Germinal center (tissue), 1 donor: ENCODE measurements at regions not wholly inside any gene's neighbourhood (a gene's known extent, or its start where the extent isn't known, plus 50 kb on each side); places are given as distances from the start of the nearest gene placed in this dataset.

ENCODE experiments used
- DNase-seq: peaks from one replicate; pipeline ENCODE4 v3.0.0; 2012; ENCODE audit warnings: mixed read lengths, low spot score

GRCh38 chr2:2926009-2926857 is 451.4 kb downstream of the EIPR1 start:
- DNase-seq = no peak

GRCh38 chr2:2922156-2922555 is 455.5 kb downstream of the EIPR1 start:
- no peak for DNase-seq

DNA sequence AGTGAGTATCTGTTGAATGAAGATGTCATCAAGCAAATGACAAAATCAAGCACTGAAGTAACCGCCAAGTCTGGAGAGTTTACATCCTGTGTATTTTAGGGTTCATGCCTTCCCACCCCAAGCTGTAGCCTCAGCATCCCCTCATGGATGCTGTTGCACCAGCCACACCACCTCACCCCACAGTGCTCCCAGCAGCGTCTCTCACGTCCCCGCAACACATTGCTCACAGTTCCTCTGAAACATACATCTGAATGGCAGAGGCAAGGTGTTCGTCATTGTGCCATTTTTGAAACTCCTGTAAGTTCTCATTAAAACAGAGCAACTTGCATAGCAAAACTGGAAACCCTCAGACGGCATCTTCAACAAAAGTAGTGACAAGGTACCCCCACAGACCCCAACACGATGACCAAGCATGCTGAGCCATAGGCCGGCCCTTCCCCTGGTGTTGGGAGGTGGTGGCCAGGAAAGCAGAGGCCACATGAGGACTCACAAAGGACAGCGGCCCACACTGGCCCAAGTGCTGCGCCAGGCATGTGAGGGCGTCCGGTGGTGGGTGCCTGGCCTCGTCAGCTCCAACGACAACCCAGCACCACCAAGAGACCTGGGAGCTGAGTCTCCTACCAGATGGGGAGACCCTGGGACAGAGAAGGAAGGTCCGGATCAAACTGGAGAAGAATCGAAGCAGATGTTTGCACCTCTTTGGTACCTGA is 456.5 kb downstream of the EIPR1 start:
- no peak for DNase-seq

GRCh38 chr2:2919574-2920365 is 457.8 kb downstream of the EIPR1 start:
- no peak for DNase-seq

- DNase-seq = no peak
Observed at GRCh38 chr2:2919026-2919425, 458.6 kb downstream of the EIPR1 start.

GRCh38 chr2:2916621-2917020 is 461.0 kb downstream of the EIPR1 start:
- DNase-seq = no peak

GRCh38 chr2:2914252-2914651 is 463.4 kb downstream of the EIPR1 start:
- no peak for DNase-seq

GRCh38 chr2:2913601-2914120 is 464.0 kb downstream of the EIPR1 start:
- no peak for DNase-seq

GRCh38 chr2:2912731-2913130 is 464.9 kb downstream of the EIPR1 start:
- DNase-seq = no peak

GRCh38 chr2:2912293-2912692 is 465.3 kb downstream of the EIPR1 start:
- no peak for DNase-seq

DNA sequence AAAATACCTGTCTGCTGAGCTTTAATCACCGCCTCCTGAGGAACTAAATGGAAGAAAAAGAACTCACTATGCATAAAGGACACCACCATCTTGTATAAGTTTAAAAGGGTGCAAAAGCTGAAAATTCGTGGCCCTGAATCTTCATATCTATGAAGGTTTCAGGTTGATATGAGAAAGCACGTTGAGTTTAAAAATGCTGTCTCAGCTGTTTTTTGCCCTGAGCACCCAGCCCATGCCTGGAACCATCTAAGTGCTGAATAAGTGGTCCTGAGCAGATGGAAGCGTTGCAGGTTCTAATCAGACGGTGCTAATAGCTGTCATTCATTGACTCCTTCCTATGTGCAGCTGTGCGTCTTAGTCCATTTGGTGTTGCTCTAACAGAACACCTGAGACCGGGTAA is 467.4 kb downstream of the EIPR1 start:
- no peak for DNase-seq

- DNase-seq = no peak
Observed at GRCh38 chr2:2909086-2910035, 468.3 kb downstream of the EIPR1 start.

- no peak for DNase-seq
Observed at GRCh38 chr2:2906091-2906490, 471.5 kb downstream of the EIPR1 start.

GRCh38 chr2:2904721-2905350 is 472.8 kb downstream of the EIPR1 start:
- no peak for DNase-seq

DNA sequence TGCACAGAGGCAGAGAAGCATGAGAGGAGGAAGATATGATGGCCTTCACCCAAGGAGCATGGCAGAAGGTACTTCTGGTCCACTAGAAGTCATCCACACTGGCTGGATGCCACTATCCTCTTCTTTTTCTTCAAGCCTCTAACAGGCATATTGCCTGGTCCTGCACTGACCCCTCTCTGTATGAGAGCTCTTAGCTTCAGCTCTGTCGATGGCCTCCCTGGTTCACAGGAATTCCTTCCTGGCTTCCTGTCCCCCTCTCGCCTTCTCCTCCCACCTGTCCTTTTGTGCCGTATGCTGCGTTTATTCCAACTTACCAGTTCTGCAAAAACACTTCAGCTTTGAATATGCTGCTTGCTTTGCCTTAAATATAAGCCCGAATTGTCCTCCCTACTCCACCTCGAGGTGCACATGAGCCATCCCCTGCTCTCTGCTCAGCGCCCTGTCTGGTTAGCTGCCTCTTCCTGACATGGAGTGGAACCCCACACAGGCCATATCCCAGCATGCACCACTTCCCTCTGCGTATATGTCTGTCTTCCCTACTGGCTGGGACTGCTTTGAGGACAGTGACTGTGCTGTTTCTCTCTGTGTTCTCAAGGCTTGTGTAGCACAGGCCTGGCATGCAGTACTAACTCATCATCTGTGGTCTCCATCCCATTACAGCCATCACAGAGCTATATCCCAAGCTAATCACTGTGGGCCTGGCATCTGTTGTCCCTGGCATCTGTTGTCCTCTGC is 474.9 kb downstream of the EIPR1 start:
- DNase-seq = no peak

DNA sequence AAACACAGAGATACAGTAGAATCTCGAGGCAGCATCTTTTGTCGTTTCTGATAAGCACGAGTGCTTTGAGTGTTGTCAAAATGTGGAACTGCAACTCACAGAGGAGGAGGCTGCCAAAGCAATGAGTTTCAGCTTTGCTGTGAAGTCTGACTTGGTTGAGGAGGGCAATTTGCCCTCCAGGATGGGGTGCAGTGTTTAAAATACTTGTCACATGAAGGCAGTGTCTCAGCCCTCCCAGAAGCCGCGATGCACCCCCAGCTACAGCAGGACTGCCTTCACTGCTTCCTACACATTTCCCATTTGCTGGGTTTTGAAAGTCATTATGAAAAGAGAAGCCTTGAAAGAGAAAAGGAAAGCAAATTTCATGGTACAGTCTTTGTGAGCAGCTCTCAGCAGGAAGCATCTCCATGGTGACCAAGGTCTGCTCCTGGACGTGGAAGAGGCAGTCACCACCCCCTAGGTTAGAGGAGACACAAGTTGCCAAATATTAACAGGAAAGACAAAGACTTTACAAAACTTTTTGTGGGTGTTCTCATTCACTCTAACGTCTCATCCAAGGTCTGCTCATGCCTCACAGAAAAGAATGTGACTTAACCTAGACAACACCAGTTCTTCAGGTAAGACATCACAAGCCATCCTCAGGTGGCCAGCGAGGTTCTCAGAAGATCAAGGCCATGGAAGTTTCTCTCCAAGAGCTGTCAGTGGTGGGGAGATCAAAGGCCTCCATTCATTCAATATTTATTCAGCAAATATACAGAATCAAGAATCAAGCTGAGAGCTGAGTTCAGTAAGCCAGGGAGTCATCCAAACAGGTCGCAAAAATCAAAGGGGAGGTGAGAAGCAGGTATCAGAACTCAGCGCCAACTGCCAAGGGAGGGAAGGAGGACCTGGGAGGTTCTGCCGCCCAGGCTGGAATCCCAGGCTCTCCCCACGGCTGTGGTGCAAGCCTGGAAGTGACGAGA is 476.0 kb downstream of the EIPR1 start:
- DNase-seq = no peak

DNA sequence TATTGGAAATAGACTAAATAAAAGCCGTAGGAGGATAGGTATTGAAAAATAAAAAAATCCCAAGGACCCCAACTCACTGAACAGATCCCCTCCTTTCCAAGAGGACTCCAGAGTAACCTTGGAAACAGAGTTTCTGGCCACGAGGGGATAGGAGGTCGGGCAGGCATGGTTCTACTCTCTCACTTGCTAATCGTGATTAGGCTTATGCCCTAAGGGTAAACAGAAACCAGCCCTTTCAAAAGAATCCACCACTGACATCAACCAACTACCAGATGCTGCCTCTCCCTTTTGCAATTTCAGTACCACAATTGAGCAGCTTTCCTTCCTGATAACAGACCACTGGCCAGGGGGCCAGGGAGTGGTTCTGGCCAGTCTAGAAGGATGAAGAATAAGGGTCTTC is 477.8 kb downstream of the EIPR1 start:
- DNase-seq = no peak

DNA sequence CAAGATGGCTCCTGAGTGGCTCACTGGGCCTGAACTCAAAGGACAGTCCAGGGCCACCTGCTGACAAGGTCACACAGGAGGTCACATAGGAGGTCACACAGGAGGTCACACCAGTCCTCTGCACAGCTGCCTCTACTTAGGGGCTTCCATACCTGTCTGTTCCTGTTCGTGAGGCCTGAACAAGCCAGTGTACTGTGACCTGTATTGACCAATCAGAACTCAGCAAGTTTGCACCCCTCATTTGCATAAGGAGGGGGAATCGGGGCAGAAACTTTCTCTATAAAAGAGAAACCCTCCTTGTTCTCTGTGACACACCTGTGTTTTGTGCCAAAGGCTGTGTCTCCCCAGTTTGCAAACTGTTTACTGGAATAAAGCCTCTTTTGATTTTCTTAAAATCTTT is 478.9 kb downstream of the EIPR1 start:
- no peak for DNase-seq

DNA sequence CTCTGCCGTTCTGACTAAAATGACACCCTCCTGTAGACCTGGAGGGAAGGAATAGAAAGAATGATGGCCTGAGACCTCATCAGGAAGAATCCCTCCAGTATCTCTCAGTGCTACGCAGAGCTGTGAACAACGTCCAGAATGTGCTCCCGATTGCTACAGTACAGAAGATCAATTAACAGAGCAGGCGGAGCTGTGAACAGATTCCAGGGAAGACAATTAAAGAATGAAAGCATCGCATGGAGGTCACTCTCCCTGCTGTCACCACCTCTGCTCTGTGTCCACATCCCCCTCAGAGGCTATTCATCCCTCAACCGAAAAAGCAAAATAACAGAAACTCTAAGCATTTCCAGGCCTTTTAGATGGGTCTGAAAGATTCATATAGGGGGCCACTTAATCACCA is 481.0 kb downstream of the EIPR1 start:
- DNase-seq = no peak
